NCI-H1092 treated with DMSO at 0.1 percent for 48 hours (cell line): ENCODE measurements at regions not wholly inside any gene's neighbourhood (a gene's known extent, or its start where the extent isn't known, plus 50 kb on each side); places are given as distances from the start of the nearest gene placed in this dataset.
"Not testable (repeated sequence)": the region's sequence is repeated elsewhere in the genome, so short reads cannot be mapped to it uniquely, and the experiment has no call there.

Source experiments
- DNase-seq: peaks from one replicate; lab custom pipeline; 2025; lab: John Stamatoyannopoulos, UW

GRCh38 chr5:25764733-25765132 is 1120.0 kb upstream of the CDH10 start:
- no peak for DNase-seq

GRCh38 chr5:25763781-25764180 is 1119.0 kb upstream of the CDH10 start:
- DNase-seq, result no peak

GRCh38 chr5:25754895-25755294 is 1110.1 kb upstream of the CDH10 start:
- DNase-seq, result no peak

- DNase-seq, result no peak
Measured at GRCh38 chr5:25744908-25745307, 1100.1 kb upstream of the CDH10 start.

GRCh38 chr5:25716680-25717079 is 1071.9 kb upstream of the CDH10 start:
- no peak for DNase-seq

GRCh38 chr5:25713259-25713658 is 1068.5 kb upstream of the CDH10 start:
- DNase-seq, result peak; percentile 6

- no peak for DNase-seq
Measured at GRCh38 chr5:25707093-25707492, 1062.3 kb upstream of the CDH10 start.

- DNase-seq, result peak; percentile 13
Measured at GRCh38 chr5:25701936-25702335, 1057.2 kb upstream of the CDH10 start.

- DNase-seq, result no peak
Measured at GRCh38 chr5:25694801-25695200, 1050.0 kb upstream of the CDH10 start.

- DNase-seq, result no peak
Measured at GRCh38 chr5:25688156-25688555, 1043.4 kb upstream of the CDH10 start.

- DNase-seq, result no peak
Measured at GRCh38 chr5:25669645-25670401, 1025.0 kb upstream of the CDH10 start.

GRCh38 chr5:25662610-25663009 is 1017.8 kb upstream of the CDH10 start:
- DNase-seq, result no peak

- not testable (repeated sequence) for DNase-seq
Measured at GRCh38 chr5:25650316-25650715, 1005.5 kb upstream of the CDH10 start.

GRCh38 chr5:25649628-25650265 is 1005.0 kb upstream of the CDH10 start:
- DNase-seq, result no peak

- DNase-seq, result no peak
Measured at GRCh38 chr5:25646421-25647341, 1001.9 kb upstream of the CDH10 start.

GRCh38 chr5:25641124-25641523 is 996.3 kb upstream of the CDH10 start:
- DNase-seq, result no peak

- DNase-seq, result no peak
Measured at GRCh38 chr5:25619273-25619672, 974.5 kb upstream of the CDH10 start.

GRCh38 chr5:25618821-25619220 is 974.0 kb upstream of the CDH10 start:
- no peak for DNase-seq

GRCh38 chr5:25614466-25614865 is 969.7 kb upstream of the CDH10 start:
- DNase-seq, result no peak

GRCh38 chr5:25604681-25605080 is 959.9 kb upstream of the CDH10 start:
- DNase-seq, result no peak

GRCh38 chr5:25579111-25579510 is 934.3 kb upstream of the CDH10 start:
- no peak for DNase-seq

- no peak for DNase-seq
Measured at GRCh38 chr5:25573691-25574090, 928.9 kb upstream of the CDH10 start.
